CD4-positive, alpha-beta T cell treated with Interleukin-12 subunit alpha and Interleukin-12 subunit beta, for 1 hour (primary cell): ENCODE measurements at regions not wholly inside any gene's neighbourhood (a gene's known extent, or its start where the extent isn't known, plus 50 kb on each side); places are given as distances from the start of the nearest gene placed in this dataset.
"Not testable (repeated sequence)": the region's sequence is repeated elsewhere in the genome, so short reads cannot be mapped to it uniquely, and the experiment has no call there.

Experiments
- DNase-seq: peaks from one replicate; pipeline ENCODE4 v3.0.0-alpha.2; 2020

- no peak for DNase-seq
These were observed 279.8 kb downstream of the MIAT start for GRCh38 chr22:26937213-26937612.

DNA sequence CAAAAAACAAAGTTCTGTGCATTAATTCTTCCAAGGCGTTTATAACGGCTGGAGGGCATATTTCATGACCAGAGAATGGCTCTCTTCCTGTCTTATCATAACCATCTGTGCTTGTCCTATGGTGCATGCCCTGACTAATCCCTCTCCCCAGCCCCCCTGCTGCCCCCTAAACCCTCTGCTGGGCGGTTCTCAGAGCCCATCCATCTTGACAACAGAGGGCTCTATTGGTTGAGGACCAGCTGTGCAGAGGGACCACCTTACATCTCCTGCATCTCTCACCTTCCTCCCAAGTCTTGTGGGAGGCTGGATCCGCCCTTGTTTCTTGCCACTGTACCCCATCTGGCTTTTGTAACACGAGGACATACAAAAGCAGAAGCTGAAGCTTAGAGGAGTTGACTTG lies 282.1 kb downstream of the MIAT start:
- DNase-seq, result no peak

DNA sequence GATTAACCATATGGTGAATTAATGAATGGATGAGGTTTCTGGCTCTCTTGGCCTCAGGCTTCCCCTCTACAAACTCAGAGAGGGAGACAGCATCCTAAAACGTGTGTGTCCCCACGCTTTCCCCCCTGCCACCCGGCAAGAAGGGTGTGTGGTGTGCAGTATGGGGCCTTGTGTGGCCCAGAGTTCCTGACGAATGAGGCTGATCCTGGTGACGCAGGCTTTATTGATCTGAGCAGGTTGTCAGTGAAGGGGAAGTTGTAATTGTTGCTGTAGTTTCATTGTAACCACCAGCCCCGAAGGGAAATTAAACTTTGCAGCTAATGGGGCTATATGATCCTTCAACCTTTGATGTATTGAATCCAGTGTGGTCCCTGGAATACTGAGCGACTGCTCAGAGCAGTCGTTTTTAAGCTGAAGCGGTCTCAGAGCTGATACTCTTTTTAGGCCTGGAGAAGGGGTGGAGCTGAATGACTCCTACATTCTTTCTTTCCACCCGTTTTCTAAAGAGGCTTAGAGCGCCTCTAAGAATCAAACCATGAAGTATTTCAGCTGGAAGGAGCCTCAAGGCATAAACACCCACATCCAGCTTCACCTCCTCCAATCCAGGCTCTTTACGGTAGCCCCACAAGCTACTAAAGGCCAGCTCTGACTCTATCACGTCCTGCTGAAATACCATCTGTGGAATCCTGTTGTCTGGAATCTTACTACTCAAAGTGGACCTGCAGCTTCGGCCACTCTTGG lies 284.7 kb downstream of the MIAT start:
- no peak for DNase-seq

DNA sequence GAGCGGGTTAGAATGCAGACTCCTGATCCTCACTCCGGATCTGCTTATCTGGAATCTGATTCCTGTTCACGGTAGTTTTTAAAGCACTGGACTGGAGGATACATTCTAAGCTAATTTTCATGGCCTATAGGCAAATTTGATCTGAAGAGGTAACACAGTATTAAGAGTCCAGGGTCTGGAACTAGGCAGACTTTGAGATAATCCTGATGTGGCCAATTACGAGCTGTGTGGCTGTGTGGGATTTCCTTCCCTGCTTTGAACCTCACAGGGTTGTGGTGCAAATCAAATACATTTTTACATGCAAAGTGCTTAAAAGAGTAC lies 285.2 kb downstream of the MIAT start:
- DNase-seq, result no peak

DNA sequence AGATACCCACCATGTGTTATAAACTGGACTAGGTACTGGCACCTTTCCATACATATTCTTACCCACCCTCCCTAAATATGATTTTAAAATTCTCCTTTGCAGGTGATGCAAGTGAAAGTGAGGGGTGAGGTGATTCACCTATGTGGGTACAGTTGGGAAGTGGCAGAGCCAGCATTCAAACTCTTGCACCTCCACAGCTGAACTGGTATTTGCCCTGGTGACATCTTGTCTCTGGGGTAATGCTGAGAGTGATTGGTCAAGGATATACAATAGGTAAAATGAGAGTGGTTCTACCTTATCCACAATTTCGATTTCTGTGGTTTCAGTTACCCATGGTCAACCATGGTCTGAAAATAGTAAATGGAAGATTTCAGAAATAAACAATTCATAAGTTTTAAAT lies 288.2 kb downstream of the MIAT start:
- no peak for DNase-seq

DNA sequence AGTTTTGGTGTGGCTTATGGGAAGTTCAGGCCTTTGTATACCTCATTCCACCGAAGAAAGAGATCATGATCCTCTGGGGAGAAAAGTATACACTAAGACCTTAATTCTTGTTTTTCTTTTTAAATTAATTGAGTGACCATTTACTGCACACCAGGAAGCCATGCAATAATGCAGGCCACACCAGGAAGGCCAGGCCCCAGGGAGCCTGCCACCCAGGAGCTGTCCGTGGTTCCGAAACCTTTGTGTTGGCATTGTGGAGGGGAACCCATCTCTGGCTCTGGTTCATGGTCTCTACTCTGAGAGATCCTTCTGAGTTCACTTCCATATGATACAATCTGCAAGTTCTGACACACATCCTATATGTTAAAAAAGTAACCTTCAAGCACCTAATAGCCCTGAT lies 291.8 kb downstream of the MIAT start:
- no peak for DNase-seq

- DNase-seq, result not testable (repeated sequence)
These were observed 293.8 kb downstream of the MIAT start for GRCh38 chr22:26951139-26951538.

GRCh38 chr22:26952004-26952403 lies 294.6 kb downstream of the MIAT start:
- DNase-seq, result no peak

DNA sequence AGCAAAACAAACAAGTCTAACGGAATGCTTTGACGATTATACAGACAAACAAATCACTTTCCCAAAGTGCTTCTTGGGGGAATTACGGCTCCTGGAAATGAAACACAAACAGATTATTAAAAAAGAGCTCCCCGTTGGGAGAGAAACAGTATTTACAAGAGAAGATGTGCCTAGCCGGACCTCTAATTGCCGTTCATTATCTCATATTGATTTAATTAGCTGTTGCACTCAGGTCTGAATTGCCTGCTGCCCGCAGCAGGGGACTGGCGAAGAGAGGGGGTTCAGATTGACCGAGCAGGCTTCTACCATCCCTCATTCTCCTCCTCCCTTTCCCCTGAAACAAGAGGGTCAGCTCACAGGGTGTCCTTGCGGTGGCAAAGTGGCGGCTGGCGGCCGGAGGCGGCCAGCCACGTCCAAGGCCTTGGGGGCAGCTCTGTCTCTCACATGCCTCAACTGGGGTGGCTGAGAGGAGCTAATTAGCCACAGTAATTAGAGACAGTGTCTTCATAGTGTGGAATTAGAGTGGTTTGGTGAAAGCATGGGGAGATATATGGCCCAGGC lies 295.1 kb downstream of the MIAT start:
- no peak for DNase-seq

GRCh38 chr22:26953012-26953883 lies 295.9 kb downstream of the MIAT start:
- DNase-seq, result no peak

GRCh38 chr22:26956371-26956770 lies 299.0 kb downstream of the MIAT start:
- DNase-seq, result no peak

- no peak for DNase-seq
These were observed 299.8 kb downstream of the MIAT start for GRCh38 chr22:26957176-26957575.

DNA sequence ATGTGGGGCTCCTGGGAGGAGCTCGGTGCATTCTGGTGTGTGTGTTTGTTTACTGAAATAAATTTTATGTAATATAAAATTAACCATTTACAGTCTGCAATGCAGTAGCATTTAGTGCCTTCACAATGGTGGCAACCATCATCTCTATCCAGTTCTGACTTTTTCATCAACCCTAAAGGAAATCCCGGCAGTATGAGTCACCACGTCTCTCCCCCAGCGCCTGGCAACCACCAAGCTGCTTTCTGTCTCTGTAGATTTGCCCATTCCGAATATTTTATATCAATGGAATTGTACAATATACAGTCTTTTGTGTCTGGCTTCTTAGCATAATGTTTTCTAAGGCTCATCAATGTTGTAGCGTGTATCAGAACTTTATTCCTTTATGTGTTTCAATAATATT lies 300.5 kb downstream of the MIAT start:
- no peak for DNase-seq

GRCh38 chr22:26958378-26958777 lies 301.0 kb downstream of the MIAT start:
- no peak for DNase-seq

DNA sequence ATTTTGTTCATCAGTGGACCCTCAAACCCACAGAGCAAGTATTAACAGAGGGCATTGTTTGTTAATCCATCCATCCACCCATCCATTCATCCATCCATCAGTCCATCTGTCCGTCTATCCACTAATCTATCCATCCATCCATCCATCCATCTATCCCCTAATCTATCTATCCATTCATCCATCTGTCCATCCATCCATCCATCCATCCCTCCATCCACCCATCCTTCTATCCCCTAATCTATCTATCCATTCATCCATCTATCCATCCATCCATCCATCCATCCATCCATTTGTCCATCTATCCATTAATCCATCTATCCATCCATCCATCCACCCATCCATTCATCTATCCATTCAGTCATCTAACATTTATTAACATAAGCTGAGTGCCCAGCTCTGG lies 307.3 kb downstream of the MIAT start:
- DNase-seq, result no peak

- DNase-seq, result no peak
These were observed 309.9 kb downstream of the MIAT start for GRCh38 chr22:26967282-26967681.

- DNase-seq, result no peak
These were observed 311.6 kb downstream of the MIAT start for GRCh38 chr22:26968859-26969523.

- no peak for DNase-seq
These were observed 313.5 kb downstream of the MIAT start for GRCh38 chr22:26970809-26971394.

GRCh38 chr22:26972286-26972685 lies 314.9 kb downstream of the MIAT start:
- no peak for DNase-seq

GRCh38 chr22:26972915-26973314 lies 315.5 kb downstream of the MIAT start:
- DNase-seq, result not testable (repeated sequence)

- DNase-seq, result no peak
These were observed 316.6 kb downstream of the MIAT start for GRCh38 chr22:26974034-26974433.

DNA sequence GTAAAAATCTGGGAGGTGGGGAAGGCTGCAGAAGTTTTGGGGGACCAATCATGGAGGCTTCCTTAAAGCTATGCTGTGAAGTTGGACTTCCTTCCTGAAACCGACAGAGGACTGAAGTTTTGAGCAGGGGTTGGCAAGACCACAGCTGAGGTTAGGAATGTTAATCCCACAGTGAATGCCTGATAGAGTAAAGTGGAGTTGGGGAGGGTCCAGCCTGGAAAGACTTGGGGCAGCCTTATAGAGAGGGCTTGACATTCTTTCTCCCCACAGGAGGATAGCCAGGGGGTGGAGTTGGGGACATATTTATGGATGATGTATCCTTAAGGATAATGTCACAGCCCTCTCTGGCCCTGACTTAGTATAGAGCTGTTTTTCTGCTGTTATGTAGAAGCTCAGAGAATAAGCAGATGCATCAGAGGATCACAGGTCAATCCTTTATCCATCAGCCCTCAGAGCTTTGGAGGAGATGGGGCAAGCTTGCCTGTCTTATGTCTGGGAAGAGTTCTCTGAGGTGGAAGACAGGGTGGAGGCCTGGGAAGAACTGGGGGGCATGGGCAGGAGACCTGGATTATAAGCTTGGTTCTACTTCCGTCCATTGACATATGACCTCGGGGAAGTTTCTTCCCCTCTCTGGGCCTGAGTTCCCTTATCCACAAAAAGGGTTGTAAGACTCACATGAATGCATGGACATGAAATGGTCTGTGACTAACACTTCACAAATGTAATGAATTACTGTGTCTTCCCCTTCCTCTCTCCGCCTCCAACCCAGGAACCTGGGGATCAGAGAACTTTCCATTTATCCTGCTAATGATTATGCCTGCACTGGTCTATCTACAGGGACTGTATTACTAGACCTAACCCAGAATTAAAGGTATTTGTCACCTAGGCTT lies 317.8 kb downstream of the MIAT start:
- DNase-seq, result no peak
